GM21360 (cell line): ENCODE measurements at regions not wholly inside any gene's neighbourhood (a gene's known extent, or its start where the extent isn't known, plus 50 kb on each side); places are given as distances from the start of the nearest gene placed in this dataset.

ENCODE experiments used
- ATAC-seq: cut with Tn5 transposase; IDR thresholded peaks from one replicate; pipeline ENCODE4 v1.9.1; 2021; ENCODE audit warnings: mild to moderate bottlenecking, moderate library complexity; ENCODE audit not compliant: unreplicated experiment

DNA sequence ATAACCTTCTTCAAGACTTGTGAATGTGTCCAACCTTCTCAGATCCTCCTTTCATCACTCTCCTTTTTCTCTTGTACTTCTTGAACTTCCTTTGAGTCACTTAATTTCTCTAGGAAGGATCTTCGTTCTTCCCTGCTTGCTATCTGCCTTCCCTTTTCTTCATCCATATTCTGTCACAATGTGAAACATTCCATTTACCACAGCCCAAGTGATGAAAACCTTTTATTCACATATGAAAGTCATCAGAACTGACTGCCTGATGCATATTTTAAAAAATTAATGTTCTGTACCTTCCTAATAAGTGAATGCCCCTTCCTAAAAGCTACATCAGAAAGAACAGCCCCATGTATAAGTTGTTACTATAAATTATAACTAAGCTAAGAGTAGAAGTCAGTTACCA, 520.4 kb upstream of the LUZP2 start:
- no peak for ATAC-seq

DNA sequence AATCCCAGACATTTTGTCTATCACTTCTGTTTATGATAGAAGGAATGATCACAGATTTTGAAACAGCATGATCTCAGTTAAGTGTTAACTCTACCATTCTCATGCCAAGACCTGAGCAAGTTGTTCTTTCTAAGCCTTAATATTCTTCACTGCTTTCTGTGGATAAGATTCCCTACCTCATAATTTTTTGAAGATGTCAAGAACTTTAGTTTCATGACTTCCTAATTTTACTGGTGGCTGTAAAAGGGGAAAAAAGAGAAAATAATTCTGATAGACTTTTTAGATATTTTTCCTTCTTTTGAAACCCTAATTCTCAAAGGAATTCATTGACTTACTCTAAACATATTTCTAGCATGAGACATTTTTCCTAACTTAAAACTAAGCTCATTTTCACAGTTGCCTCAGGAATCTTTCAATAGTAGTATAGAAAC, 520.0 kb upstream of the LUZP2 start:
- ATAC-seq: no peak

DNA sequence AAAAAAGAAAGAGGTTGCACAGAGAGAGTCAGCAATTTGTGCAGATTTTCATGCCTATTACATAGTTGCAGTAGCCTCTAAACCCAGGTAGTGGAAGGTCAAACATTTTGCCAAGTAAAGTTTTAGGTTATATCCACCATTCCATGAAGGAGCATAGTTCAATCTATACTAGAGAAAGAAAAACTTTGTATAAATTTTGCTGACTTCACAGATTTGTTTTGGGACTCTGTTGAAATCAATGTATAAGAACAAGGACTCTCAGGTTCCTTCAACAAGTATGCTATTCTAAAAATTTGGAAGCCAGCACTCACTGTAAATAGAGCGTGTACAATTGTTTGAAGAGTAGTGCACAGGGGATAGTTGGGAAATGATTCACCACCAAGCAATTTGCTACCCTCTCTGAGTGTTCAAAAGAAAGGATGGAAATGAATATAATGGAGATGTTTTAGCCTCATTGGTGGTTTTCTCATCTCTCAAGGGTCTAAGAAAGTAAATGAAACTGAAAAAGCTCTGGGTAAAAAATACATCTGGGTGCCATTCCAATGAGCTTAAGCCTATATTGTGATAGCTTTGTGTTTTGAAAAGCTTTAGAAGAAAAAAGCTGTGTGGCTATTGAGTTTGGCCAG, 508.4 kb upstream of the LUZP2 start:
- no peak for ATAC-seq

DNA sequence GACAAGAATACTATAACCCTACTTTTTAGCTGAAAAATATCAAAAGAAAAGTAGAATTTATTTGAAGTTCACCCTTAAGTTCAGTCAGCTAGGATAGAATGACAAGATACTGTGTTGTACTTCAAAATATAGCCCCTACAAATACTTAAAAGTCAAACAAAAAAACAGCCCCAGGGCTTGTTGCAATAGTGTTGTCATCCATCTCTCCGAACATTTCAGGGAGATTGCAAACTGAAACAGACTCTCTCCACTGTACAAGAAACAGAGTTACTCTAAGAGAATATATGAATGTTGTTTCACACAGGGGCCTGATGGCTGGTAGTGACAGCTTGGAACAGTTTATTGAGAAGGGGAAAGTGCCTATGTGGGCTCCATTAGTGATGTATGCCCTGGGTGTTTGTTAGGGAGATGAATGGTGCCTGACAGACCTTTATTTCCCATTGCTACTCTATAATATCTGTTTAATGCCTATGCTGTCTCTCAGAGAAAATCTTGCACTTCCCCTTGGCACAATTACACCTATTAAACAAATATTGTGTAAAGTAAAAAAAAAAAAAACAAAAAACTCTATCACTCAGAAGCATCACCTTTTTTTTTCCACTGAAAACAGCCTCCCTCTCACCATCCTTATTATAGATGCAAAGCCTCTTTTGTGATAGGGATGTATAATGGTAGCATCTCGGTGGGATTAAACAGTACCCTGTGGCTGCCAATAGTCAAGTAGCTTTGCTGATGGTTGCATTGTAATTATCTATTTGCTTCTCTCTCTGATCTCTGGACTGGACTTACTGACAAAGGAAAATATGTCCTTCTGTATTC, 506.3 kb upstream of the LUZP2 start:
- no peak for ATAC-seq

DNA sequence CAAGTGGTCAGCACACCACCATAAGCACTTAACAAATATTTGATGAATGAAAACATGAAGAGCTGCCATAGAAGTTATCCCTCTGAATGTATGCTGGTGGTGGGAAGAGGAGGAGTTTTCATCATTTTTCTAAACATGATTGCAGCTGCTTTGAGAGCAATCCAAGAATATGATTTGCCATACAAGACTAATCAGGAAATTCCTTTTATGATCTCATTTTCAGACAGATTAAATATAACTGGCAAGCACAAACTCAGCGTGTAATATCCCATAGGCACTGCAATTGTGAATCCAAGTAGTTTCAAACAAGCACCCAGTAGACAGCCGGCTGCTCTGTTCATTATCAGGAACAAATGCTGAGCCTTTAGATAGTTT, 505.7 kb upstream of the LUZP2 start:
- no peak for ATAC-seq

DNA sequence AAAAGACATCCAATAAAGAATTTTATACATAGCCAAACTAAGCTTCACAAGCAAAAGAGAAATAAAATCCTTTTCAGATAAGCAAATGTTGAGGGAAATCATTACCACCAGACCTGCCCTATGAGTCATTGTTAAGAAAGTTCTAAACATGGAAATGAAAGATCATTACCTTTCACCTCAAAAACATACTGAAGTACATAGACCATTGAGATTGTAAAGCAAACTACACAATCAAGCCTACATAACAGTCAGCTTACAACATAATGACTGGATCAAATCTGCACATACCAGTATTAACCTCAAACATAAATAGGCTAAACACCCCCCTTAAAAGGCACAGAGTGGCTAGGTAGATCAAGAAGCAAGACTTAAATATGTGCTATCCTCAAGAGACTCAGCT, 501.0 kb upstream of the LUZP2 start:
- ATAC-seq: no peak

DNA sequence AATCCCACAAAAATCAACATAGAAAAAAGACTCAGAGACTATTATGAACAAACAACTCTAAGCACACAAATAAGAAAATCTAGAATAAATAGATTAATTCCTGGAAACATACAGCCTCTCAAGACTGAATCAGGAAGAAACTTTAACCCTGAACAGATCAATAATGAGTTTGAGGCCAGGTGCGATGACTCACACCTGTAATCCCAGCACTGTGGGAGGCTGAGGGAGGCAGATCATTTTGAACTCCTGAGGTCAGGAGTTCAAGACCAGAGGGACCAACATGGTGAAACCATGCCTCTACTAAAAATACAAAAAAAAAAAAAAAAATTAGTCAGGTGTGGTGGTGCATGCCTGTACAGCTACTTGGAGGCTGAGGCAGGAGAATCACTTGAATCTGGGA, 499.5 kb upstream of the LUZP2 start:
- ATAC-seq: no peak

DNA sequence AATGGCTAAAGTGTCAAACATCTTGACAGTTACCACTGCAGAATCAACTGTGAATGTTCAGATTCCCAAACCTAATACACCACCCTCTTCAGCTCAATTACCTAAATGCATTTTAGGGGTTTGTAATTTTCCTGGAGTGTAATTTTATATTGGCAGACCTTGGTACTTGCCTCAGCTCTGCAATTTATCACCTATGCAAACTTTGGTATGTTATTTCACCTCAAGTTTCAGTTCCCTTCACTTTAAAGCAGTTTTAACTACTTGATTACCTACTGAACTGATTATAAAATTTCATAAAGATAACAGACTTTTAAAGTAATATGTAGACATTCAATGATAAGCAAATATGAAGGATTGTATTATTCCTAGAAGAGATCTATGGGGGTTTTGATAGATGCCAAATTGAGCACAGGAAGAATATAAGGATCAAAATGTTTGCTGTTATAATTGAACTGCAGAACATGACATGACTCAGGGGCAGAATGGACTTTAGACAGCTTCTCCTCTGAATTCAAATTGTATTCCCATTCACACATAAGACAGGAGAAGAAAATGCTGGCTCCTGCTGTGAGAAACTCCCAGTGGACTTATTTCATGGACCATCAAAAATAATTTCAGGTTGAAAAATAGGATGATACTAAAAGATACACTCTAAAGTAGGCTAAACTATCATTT, 491.5 kb upstream of the LUZP2 start:
- ATAC-seq: no peak

DNA sequence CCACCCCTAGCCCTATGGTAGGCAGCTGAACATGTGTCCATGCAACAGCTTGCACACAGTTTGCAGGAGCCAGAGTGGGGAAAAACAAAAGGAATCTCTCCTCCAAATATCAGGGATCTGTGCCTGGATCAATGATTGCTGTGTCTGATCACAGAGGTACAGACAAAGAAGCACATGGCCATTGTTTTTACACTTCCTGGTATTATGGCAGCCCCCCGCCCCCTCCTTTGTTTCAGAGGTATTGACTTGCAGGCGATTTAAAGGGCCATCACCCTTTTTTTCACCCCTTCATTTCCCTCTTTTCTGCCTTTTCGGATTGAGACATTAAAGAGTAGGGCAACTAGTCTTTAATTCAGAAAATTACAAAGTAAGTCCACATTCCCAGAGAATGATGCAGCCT, 453.0 kb upstream of the LUZP2 start:
- no peak for ATAC-seq

DNA sequence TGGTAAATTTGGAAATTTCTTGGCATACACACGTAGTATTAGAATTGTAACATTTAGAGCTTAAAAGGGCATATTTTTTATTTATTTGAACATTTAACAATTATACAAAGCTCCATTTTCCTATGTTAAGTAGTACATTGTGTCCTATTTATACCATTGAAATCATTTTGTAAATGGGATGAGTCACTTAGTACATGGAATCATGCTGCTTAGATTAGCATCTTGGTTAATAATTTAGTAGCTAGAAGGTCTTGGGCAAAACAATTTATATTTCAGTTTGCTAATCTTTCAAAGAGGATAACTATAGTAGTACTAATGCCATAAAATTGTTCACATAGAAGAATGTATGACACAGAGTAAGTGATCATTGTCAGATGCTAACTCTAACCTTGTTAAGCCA, 450.1 kb upstream of the LUZP2 start:
- no peak for ATAC-seq

DNA sequence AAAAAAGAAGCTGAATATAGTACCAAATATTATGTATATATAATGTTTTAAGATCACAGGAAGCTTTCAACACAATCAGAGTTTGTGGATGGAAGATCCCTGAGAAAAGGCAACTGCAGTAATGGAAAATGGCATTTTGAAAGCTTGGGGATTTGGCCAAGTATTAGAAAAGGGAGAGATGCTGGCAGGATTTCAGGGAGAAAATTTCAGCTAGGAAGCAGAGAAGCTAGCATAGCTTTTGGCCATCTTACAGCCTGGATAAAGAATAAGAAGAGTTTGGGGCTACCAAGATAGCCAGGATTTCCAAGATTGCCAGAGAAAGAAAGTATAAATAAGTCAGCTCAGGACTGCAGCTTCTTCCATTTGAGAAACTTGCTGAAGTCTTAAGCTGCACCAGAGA, 440.8 kb upstream of the LUZP2 start:
- ATAC-seq: no peak

DNA sequence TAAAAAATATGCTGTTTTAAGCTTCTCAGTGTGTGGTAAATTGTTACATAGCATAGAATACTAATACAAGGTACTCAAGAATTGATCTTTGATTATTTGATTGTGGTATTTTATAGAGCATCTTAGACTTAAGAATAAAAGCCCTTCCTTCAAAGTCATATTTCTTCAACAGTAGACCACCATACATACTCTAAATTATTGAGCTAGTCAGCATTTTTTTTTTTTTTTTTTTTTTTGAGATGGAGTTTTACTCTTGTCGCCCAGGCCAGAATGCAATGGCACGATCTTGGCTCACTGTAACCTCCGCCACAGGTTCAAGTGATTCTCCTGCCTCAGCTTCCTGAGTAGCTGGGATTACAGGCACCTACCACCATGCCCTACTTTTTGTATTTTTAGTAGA, 436.7 kb upstream of the LUZP2 start:
- ATAC-seq: no peak

DNA sequence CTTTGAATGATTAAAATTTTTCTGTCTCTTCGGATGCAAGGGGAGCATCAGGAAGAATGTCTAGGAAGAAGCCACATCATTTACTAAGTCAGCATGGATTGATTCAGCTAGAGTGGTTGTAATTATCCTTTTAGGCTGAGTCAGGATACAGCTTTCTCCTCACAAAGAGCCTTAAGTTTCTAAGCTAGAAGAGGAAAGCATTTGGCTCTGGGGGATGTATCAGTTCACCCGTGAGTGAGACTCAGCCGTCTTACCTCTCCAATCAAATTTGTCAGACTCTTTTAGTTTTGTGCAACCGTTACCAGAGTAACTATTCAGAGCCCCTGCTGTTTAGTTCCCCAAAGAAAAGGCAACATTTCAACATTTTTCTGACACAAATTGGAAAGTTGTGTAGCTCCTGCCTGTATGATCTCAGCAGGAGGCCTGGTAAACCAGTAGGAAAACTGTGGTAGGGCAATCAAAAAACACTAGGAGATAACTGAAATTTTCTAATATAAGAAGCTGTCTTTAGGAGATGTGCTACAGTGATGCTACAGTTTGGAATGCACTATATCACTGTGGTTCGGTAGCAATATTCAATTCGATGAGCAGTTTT, 432.4 kb upstream of the LUZP2 start:
- no peak for ATAC-seq

DNA sequence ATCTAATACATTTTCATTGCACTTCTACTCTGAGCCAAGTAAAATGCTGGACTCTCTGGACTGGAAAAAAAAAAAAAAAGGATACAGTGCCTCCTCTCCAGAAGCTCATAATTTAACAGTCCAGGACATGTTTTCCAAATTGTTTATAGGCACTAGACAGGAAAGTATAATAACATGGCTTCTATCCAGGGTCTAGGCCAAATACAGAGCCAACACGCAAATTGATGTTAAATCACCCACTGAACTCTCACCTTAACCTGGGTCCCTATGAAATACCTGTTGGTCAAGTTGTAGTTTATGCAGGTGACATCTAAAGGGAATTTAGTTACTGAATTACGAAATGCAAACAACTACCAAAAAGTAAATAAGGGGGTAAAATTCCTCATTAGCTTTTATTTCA, 428.7 kb upstream of the LUZP2 start:
- no peak for ATAC-seq

DNA sequence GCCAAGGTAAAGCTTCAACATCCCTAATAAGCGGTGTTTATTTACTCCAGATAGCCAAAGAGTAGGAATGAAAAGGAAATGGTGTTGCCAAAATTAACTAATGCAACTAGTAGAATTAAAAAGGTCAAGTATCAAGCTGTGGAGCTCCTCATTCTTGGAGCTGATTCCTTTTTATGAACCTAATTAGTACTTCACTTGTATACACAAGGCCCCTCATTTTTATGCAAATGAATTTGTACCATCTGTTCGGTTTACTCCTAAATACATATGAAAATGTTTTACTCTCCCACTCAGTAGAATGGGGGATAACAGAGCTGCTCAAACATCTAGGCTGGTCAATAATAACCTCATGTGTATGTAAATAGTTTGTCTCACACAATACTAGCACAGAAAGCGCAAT, 426.4 kb upstream of the LUZP2 start:
- ATAC-seq: no peak

DNA sequence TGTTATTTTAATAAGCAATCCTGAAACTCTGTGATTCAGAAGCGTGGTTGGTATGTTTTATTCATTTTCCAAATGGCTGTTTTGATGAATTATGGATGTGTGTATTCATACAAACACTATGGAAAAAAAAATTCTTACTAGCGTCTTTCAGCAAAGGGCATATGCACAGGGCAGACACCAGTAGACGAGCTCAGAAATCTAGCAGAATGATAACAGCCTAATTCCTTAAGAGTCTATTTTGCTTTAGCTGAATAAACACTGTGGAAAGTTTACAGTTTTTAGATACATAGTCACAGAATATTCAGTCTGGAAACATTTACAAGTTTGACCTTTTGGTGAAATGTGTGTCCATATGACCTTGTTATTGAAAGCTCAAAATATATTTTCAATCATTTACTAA, 418.8 kb upstream of the LUZP2 start:
- no peak for ATAC-seq

DNA sequence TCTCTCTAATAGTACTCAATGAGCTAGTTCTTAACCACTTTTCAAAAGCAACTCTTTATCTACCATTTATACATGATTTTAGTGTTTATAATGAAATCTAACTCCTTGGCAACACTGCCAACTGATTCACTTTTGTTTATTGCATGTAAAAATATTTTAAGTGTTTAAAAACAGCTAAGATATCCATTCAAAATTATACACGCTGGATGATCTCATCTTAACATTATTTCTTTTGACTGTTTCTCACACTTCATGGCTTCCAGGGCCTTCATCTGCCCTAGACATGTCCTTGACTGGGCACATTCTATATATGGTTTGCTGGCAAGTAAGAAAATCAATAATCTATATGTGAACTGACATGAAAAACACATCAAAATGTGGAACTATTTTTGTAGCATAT, 414.6 kb upstream of the LUZP2 start:
- no peak for ATAC-seq

DNA sequence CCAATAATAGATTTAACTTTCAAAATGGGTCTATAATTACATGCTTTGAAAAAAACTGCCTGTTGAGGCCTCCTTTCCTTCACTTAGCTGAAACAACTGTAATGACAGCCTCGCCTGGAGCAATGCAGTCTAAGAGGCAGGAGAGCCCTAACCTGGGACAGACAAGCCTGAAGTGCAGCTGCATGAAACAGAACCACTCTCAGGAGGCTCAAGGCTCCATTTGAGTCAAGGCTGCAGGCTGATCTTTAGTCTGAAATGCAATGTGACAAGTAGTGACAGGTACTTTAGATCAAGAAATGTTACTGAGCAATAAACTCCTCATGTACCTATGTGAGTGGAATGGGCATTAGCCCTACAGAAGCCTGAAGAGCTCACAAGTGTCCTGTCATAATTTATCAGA, 414.0 kb upstream of the LUZP2 start:
- no peak for ATAC-seq

DNA sequence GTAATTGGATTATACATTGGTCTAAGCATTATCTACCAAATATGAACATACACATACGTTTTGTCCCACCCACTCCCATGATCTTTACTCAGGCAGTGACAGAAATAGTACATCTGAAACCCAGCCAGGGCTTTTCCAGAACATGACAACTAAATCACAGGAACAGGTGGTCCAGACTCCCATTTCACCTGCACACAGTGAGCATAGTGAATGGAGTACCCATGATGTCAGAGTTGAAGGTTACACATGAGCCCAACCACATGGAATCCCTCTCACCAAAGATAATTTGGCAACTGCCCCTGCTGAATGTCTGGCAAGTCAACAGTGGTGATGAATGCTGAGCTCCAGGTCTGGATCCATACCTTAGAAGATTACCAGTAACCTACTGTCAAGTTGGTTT, 411.9 kb upstream of the LUZP2 start:
- no peak for ATAC-seq

DNA sequence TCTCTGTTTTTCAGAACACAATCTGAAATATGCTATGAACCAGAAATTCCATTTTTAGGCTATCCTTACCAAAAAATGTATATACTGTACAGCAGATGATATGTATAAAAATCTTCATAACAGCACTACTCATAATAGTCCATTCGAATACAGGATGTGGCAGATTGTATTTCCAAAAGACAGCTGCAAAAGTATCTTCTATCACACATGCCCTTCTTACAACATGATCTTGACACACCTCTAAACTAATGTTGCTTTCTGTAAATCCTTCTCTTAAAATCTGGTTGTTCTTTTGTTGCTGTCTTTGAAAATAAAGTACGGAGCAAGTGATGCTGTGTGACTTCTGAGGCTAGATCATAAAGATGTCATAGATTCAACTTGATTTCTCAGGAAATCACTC, 409.9 kb upstream of the LUZP2 start:
- ATAC-seq: no peak

DNA sequence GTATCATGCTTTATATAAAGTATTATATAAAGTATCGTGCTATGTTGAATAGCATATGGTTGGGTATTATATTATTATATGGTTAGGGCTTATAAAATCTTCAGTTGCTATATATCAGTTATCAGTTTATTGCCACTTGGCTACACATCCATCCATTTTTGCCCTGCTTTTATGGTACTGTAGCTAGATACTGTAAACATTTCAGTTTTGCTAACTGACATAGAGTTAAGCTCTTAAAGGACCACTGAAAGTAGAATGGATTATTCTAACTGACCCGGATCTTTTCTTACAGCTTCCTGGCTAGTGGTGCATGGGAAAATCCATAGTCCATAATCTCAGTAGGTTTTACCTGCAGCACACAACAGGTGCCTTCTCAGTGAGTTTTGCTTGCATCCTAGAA, 405.3 kb upstream of the LUZP2 start:
- ATAC-seq: no peak

DNA sequence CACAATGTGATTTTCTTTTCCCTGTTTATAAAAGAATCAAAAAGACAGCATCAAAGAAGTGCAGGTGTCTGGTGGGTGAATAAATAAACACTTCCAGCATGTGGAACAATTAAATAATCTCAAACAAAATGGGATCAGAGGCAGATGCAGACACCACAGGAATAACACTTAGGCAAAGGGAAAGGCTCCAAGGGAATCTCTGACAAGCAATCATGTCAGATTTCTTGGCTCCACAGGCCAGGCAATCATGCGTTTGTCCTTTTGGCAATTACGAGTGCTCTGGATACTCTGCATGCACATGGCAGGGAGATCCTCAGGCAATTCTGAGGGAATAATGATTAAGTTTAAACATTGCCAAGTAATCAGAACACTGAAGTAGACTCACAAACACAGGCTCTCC, 403.5 kb upstream of the LUZP2 start:
- ATAC-seq: no peak
